Stimulated activated CD4-positive, alpha-beta T cell treated with anti-CD3 and anti-CD28 coated beads, Interleukin-1b, Interleukin-23, amount 100 ng/mL, for 48 hours (primary cell): ENCODE measurements at regions not wholly inside any gene's neighbourhood (a gene's known extent, or its start where the extent isn't known, plus 50 kb on each side); places are given as distances from the start of the nearest gene placed in this dataset.
A peak's percentile ranks its signal among the peaks of the same experiment; 100 is the strongest.
"Not testable (repeated sequence)": the region's sequence is repeated elsewhere in the genome, so short reads cannot be mapped to it uniquely, and the experiment has no call there.

ENCODE experiments used
- DNase-seq: peaks from one replicate; pipeline ENCODE4 v3.0.0-alpha.2; 2020

DNA sequence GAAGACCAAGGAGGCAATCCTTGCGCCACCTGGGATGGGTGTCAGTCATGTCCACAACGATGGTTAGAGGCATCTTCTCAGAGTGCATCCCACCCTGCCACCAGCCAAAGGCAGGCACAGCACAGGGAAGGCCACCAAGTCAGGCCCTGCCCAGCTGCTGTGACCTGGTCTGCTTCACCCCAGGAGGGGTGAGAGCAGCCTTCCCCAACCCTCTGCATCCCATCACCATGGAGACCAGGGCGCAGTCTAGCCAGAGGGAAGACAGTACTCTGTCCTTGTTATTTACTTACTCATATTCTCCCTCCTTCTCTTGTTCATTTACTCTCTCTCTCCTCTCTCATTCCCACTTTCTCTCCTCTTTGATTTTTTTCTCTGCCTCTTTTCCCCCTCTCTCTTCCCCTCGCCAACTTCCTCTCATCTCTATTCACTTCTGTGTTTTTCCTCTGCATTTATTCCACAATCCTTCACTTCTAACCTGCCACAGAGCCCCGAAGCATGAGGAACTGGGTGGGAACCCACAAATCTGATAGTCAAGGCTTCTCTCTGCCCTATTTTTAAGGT, 749.4 kb downstream of the UQCRFS1 start:
- DNase-seq: no peak

DNA sequence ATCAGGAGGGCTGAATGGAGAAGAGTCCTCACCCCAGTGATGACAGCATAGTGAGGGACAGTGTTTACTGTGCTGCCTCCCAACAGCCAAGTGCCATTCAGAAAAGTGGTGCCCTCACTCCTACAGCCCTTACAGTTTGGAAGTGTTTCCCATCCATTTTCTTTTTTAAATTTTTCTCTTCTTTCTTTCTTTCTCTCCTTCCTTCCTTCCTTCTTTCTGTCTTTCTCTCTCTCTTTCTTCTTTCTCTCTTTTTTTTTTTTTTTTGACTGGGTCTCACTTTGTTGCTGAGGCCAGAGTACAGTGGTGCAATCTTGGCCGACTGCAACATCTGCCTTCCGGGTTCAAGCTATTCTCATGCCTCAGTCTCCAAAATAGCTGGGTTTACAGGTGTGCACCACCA, 755.3 kb downstream of the UQCRFS1 start:
- no peak for DNase-seq

DNA sequence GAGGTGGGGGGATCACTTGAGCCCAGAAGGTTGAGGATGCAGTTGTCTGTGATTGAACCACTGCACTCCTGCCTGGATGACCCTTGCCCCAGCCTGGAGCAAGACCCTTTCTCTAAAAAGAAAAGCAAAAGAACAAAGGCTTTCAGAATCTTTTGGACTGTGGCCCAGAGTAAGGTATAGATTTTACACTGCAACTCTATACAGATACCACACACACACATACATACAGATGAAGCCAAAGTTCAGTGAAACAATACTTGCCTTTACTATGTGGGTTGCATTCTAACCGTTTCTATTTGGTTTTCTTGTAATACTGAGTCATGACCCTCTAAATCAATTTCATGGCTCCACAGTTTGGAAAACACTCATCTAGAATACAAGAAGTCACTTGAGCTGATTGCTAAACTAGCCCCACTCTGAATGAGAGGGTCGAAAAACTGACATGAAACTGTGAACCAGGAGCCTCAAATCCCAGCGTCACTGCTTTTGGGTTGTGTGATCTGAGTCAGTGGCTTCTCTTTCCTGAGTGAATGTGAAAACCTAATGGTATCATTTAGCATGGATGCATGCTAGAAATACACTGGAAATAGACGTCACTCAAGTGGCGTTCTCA, 756.1 kb downstream of the UQCRFS1 start:
- no peak for DNase-seq

DNA sequence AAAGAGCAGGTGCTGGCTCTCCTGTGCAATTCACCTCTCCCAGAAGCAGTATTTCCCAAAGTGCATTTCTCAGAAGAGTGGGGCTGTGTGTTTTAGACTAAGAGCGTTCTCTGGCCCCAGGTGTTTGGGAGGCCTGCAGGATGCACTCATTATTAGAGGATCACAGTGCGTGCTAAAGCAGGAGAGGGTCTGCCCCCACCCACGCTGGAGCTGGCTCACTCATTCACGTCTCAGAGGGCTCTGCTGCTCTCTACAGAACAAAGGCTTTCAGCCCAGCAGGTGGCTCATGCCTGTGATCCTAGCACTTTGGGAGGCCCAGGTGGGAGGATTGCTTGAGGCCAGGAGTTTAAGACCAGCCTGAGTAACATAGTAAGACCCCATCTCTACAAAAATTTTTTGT, 756.7 kb downstream of the UQCRFS1 start:
- DNase-seq: peak; percentile 47

DNA sequence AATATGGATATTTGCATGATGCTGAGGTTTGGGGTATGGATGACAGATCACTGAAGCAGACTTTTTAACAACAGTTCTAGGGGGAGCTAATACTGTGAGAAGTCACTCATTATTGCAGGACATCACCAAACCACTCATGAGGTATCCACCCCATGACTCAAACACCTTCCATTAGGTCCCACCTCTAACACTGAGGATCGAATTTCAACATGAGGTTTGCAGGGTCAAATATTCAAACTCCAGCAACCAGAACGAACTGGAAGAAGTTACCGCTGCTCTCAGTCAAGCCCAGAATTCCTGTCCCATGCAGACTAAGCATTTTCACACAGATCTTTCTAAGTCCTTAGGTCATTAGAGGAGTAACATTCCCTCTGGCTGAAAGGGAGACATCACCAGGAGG, 758.9 kb downstream of the UQCRFS1 start:
- DNase-seq: no peak

DNA sequence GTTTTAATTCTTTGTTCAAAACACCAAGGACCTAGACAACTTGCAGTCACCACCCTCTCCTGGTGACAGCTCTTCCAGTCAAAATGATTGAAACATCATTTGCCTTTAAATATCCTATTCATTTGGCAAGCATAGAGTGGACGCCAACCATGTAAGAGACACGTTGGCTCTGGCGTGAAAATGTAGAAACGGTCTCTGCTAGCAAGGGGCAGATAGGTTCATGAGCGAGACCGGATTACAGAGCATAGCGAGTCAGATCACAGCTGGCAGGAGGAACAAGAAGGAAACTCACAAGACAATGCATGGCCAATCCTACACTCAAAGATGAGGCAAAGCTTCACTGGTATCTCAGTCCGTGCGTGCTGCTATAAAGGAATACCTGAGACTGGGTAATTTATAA, 759.5 kb downstream of the UQCRFS1 start:
- DNase-seq: no peak

DNA sequence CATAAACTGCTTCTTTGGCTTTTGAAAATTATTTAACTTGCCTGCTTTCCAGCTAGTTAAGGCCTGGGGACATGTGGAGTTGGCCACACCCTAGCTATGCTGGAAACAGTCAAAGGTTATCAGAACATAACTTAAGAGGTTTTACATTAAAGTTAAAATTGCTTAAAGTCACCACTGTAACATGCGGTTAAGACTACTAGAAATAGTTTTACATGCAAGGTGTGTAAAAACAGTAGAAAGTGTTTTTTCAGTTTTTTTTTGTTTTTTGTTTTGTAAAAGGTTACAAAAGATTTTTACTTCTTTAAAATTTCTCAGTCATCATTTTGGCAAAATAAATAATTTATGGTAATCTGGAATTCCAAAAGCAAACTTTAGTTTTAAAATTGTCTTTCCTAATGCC, 763.1 kb downstream of the UQCRFS1 start:
- DNase-seq: no peak

DNA sequence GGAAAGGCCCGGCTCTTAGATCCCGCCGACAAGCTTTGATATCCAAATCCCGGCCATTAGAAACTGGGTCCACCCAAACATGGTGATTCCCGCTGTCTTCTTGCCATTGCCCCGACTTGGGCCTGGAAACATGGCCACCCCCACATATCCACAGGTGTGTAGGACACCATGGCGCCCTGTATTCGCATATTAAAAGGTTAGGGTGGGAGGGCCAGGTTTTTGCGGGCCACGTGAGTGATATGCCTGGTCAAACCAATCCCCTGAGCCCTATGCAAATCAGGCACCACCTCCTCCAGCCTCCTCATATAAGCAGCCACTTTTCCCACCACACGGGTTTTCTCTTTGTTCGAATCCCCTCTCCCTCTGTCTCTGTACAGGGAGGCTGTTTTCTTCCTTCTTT, 766.4 kb downstream of the UQCRFS1 start:
- DNase-seq: no peak

DNA sequence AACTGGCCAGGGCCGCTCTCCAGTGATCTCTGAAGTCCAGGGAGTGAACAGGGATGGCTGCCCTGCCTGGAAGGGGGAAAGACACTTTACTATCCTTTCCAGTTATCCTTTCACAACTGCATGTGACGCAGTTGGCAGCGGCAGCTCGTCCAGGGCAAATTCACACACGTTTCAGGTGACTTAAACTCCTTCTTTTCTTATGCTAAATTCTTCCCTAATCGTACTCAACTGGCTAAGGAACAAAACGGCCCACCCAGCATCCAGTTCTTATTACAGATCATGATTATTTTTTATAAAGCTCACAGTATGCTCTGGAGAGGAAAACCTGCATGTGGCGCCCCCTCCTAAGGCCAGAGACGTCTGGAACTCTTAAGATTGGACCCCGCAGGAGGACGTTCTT, 767.1 kb downstream of the UQCRFS1 start:
- no peak for DNase-seq

DNA sequence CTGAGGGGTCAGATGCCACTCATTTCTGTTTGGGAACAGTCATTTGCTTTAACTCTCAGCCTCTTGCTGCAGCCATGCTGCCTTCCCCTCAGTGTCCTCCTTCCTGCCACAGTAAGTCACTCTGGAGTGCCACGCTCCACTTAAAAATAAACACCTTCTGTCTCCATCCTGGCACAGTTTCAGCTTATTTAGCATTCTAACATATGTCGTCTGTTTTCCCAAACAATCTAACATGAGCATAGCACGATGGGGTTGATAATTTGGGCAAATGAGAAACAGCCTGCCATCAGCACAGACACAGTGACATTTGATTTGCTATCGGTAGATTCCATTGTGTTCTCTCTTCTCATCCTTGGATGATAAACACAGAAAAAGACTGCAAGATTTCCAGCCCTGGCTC, 768.6 kb downstream of the UQCRFS1 start:
- DNase-seq: no peak

DNA sequence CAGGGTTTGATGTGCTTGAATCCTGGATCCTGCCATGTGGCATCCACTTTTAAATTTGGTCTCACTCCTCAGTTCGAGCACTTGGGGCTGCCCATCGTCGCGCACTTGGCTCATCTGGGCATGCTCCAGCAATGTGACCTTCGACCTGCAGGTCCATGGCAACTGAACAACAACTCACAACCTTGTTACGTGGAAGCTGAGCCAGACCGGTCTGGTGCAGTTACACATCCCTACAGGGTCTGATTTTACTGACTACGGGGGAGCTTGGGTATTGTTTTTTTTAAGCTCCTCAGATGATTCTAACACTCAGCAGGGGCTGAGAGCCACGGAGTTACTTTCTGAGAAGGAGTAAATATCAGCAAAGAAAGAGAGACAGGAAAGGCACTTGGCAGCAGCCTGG, 769.6 kb downstream of the UQCRFS1 start:
- DNase-seq: no peak

DNA sequence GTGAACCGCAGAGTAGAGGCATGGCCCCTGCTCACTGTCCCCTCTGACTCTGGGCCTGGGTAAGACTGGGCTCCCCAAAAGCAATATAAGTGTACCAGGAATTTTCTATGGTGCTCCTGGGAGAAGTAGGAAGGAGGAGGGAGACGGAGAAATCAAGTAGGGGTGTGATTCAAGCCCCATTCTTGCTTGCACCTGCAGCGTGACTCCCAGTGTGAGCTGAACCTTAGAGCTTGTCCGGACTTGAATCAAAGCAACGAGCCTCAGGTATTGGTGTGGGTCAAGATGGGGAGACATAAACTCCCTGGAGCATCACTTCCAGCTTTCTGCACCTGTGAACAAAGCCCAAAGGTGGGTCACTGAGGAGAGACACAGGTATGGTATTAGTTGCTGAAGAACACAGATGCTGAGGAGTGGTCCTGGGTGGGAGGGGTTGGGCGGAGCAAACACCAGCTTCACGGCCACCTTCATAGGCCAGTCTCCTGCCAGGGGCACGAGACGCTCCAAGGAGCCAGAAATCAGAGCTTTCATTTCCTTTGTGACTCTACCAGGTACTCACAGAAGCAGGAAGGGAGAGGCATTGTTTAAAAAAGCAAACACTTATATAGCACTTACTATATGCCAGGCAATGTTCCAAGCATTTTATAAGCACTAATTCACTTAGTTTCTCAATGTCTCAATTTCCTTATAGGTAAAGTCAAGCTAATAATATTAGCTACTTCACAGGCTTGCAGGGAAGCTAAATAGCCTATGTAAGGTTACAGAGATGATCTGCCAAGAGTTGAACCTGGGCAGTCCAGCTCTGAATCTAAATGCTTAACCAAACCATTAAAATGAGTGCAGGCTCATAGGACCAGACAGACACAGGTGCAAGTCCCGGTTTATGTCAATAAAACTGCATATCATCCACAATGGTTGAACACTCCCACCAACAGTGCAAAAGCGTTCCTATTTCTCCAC, 775.3 kb downstream of the UQCRFS1 start:
- DNase-seq: no peak

DNA sequence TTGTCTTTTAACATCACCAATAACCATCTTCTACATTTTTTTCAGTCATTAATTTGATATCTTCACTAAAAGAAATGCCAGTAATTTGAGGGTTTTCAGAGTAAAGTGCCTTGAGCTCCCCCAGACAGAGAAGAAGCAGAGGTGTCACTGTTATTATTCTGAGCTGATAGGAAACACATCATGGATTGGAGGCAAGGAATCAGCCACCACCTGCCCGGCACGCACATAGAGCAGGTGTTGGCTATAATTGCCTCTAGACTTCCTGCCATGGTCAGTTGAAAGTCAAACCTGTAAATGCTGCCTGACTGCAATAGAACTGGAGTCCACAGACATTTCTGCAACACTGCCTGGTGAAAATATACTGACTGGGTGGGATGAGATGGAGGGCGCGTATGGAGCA, 776.6 kb downstream of the UQCRFS1 start:
- no peak for DNase-seq

DNA sequence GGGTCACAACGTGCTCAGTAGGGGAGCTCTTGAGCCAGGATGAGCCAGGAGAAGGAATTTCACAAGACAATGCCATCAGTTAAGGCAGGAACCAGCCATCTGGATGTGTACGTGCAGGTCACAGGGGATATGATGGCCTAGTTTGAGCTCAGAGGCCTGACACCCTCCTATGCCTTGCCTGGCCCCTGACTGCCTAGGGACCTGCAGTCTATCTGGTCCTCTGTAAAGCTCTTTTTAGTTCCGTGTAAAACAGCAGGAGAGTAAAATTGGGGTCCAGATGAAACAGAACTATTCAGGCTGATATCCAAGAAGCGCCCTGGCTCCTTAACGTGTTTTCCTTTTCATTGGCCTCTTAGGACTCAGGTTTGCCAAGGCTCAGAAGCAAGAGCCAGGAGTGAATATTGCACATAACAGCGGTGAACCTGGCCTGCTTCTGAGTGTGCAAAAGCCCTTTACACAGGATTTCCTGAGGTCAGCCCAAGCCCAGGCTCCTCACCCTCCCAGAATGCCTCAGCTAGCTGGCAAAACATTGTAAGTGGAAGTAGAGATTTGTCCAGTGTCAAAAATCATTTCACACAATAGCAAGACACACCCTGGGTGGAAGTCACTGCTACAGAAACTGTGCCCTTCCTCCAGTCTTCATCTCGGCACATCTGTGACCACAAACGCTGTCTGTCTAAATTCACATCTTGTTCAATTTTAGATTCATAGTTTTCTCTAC, 777.2 kb downstream of the UQCRFS1 start:
- DNase-seq: no peak

DNA sequence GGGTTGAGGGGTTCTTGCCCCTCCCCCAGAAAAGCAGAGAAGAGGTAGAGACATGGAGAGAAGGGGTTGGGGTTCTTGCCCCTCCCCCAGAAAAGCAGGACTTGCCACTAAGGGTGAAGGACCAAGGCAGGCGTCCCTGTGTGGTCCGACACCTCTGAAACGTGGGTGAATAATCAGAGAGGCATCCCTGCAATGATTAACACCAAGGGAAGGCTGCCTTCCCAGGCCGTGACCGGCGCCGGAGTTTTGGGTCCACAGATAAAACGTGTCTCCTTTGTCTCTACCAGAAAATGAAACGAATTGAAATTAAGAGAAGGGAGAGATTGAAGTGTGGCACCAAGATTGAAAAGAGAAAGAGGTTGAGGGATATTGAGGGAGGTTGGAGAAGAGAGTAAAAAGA, 778.2 kb downstream of the UQCRFS1 start:
- not testable (repeated sequence) for DNase-seq

DNA sequence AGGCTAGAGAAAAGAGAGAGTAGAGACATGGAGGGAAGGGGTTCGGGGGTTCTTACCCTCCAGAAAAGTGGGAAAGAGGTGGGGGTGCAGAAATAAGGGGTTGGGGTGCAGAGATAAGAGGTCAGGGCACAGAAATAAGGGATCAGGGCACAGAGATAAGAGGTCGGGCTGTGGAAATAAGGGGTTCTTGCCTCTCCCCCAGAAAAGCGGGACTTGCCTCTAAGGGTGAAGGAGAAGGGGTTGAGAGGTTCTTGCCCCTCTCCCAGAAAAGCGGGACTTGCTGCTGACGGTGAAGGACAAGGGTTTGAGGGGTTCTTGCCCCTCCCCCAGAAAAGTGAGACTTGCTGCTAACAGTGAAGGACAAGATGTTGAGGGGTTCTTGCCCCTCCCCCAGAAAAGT, 778.6 kb downstream of the UQCRFS1 start:
- not testable (repeated sequence) for DNase-seq

DNA sequence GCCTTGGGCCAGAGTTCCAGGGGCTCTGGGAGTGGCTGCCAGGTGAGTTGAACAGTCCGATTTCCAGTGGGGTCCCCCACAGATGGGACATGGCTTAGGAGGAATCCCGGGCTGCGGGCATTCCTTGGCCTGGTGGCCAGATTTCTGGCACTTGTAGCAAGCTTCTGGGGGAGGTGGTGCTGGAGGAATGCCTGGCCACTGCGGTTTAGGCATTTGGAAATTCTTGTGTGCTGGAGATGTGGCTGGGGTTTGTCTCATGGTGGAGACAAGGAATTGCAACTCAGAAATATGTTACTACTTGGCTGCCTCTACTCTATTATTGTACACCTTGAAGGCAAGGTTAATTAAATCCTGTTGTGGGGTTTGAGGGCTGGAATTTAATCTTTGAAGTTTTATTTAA, 779.8 kb downstream of the UQCRFS1 start:
- not testable (repeated sequence) for DNase-seq

DNA sequence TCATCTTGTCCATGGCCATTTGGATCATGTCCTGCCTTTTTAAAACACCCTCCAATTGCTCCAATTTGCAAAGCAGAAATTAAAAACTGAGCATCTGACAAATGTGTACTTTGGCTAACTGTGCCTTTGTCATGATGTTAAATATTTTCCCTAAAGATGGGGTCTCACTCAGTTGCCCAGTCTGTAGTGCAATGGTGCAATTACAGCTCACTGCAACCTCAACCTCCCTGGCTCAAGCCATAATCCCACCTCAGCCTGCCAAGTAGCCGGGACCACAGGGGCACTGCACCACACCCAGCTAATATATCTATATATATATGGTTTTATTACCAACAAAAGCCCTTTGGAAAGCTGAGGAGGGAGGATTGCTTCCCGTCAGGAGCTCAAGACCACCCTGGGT, 782.7 kb downstream of the UQCRFS1 start:
- DNase-seq: no peak

DNA sequence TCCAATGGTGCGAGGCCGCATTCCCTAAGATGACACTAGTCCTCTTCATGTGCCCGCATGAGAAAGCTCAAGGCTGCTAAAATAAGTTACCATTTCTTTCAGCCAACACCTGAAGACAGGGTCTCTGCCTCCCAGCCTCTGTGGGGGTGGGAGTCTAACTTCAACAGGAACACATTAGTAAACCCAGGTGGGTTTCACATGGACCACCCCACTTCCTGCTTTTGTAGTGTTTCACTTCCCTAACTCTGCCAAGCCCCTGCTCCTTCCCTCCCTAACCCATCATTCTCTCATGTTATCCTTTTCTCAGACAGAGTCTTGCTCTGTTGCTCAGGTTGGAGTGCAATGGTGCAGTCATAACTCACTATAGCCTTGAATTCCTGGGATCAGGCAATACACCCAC, 783.6 kb downstream of the UQCRFS1 start:
- no peak for DNase-seq

DNA sequence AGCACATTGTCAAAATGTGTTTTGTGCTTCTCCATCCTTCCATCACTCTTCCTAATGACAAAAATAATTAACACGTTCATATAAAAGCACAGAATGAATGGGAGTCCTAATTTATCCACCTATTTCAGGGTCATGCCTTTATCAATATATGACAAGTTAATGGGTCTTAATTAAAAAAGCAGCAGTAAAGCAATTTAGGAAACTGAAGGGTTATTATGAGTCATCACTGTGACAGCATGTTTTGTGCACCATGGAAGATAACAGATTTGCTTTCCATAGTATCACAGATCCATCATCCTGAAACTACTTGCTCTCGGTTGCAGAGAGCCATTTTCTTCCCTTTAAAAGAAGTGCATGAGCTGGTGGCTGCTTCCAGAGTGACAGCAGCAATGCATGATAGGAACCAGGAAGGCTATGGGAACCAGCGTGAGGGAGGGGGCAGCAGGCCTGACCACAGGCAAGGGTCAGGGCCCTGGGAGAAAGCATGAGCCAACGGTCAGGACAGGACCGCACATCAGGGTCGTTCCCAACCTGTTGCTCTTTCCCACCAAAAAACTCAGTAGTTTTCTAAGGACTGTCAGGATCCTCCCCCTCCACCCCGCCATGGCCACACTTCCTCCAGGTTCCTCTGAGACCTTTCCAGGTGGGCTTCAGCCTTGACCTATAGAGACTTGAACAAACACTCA, 784.1 kb downstream of the UQCRFS1 start:
- DNase-seq: no peak

DNA sequence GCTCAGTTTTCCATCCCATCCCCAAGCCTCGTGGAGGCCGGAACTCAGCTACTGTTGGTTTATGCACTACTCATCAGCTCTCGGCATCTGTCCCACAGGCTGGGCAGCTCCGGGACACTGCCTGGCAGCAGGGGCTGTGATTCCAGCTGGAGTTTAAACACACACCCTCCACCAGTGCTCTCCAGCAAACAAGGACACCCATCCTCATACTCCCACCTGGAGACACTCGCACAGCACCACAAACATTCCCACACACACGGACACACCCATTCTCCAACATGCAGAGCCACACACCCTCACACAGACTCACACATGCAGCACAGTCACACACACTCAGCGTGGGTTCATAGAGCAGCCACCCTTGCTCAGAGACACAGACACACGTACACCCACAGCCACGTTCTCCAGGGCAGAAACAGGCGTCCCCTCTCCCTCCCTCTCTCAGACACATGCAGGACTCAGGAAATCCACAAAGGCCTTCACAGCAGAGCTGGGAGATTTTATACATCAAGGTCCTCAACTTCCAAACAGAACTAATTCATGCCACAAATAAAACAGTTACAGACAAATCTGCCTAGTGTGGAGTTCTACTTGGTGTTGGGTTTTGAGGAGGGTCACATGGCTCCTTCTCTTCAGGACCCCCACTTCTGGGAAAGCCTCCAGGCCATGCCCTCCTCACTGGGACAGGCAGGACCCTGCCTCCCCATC, 785.4 kb downstream of the UQCRFS1 start:
- no peak for DNase-seq

DNA sequence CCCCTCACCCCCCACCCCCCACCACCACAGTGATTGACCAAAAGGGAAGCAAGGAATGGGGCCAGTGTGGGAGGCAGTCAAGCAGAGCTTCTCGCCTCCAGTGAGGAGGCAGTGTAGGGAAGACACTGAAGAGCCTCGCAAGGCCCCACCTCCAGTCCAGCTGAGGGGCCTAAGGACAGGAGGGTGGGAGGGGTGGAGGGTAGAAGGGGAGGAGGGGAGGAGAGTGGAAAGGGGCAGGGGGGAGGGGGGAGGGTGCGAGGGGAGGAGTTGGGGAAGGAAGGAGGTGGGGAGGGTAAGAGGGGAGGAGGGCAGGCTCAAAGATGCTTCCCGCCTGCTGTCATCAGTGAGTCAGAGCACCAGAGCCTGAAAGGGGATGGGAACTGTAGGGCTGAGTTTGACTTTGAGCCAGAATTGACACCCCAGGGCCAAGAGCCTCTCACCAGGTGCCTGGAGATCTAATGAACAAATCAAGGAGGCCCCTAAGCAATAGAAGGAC, 786.2 kb downstream of the UQCRFS1 start:
- no peak for DNase-seq
